ENCODE measurements at regions not wholly inside any gene's neighbourhood (a gene's known extent, or its start where the extent isn't known, plus 50 kb on each side); places are given as distances from the start of the nearest gene placed in this dataset.

DNA sequence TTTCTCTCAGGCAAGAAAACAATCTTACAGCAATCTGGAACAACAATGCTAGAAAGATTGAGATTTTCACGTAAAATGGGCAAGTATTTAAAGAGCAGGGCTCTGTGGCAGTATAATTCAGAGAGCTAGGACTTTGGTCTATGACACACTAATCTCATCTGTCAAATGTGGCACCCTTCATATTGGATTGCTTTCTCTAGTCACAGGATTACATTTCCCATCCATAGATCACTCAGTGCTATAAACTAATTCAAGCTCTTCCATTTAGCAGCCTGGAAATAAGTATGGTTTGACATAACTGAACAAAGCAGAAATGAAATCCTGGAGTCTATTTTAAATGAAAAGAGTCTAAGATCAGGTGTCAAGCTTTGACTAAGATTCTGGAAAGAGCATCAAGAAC lies 263.1 kb upstream of the TMPRSS15 start:
- no peak for TF ChIP-seq CTCF (IDR thresholded peaks at IDR 0.05; ENCODE audit: insufficient read depth, low read depth, low read length)
- no peak for TF ChIP-seq EZH2 (IDR thresholded peaks at IDR 0.05; ENCODE audit: insufficient read depth, low read length)

Measured in astrocyte (in vitro differentiated cells and primary cell).